WTC11 (cell line): ENCODE measurements at regions not wholly inside any gene's neighbourhood (a gene's known extent, or its start where the extent isn't known, plus 50 kb on each side); places are given as distances from the start of the nearest gene placed in this dataset.

Source experiments
- ATAC-seq: fragments of 200-7000 bp; cut with Tn5 transposase; 2 replicates; pipeline ENCODE4 v1.10.0; 2021; ENCODE audit warnings: mild to moderate bottlenecking, moderate library complexity
- CTCF ChIA-PET: fragments of 300-600 bp; sonication (Branson Sonifier 250); formaldehyde crosslinking; loops from one replicate; lab custom pipeline; 2021; ENCODE audit warnings: antibody characterized with exemption; lab: Charles Lee
- POLR2A ChIA-PET: fragments of 350-600 bp; sonication (Branson Sonifier 250); formaldehyde crosslinking; loops from one replicate; lab custom pipeline; 2021; ENCODE audit warnings: antibody characterized with exemption; lab: Charles Lee
- DNase-seq: peaks from one replicate; pipeline ENCODE4 v3.0.0; 2021; ENCODE audit warnings: low spot score
- H3K27ac Mint-ChIP-seq: 2 replicates; pipeline ENCODE4 v1.8.0; 2021; ENCODE audit warnings: mixed read lengths
- H3K27me3 Mint-ChIP-seq: 2 replicates; pipeline ENCODE4 v1.8.0; 2021; ENCODE audit warnings: low read depth, mild to moderate bottlenecking, moderate library complexity, mixed read lengths
- H3K36me3 Mint-ChIP-seq: 2 replicates; pipeline ENCODE4 v1.8.0; 2021; ENCODE audit warnings: mixed read lengths
- H3K4me1 Mint-ChIP-seq: 2 replicates; pipeline ENCODE4 v1.8.0; 2022; ENCODE audit warnings: mixed read lengths
- H3K4me3 Mint-ChIP-seq: 2 replicates; pipeline ENCODE4 v1.8.0; 2021; ENCODE audit warnings: mild to moderate bottlenecking, moderate library complexity, mixed read lengths
- H3K9me3 Mint-ChIP-seq: 2 replicates; pipeline ENCODE4 v1.8.0; 2021; ENCODE audit warnings: mixed read lengths
- CDX4 ChIP-seq: fragments of 250-450 bp; sonication (Bioruptor Pico); IDR thresholded peaks from 2 replicates; pipeline ENCODE4 v1.9.0; 2021; ENCODE audit warnings: moderate library complexity, mild to moderate bottlenecking, inconsistent platforms, borderline replicate concordance
- ETV6 ChIP-seq: sonication (generic); formaldehyde crosslinking; IDR thresholded peaks from 2 replicates; pipeline ENCODE4 v1.8.1; 2022; ENCODE audit warnings: mild to moderate bottlenecking, missing genetic modification reagents
- FOXK1 ChIP-seq: sonication (generic); formaldehyde crosslinking; IDR thresholded peaks from 2 replicates; pipeline ENCODE4 v1.8.0; 2022; ENCODE audit warnings: mild to moderate bottlenecking, moderate library complexity, missing genetic modification reagents
- FOXP1 ChIP-seq: sonication (generic); formaldehyde crosslinking; IDR thresholded peaks from 2 replicates; pipeline ENCODE4 v1.8.0; 2022; ENCODE audit warnings: missing genetic modification reagents, mild to moderate bottlenecking, moderate library complexity, borderline replicate concordance
- GRHL2 ChIP-seq: fragments of 250-450 bp; sonication (Bioruptor Pico); IDR thresholded peaks from 2 replicates; pipeline ENCODE4 v1.8.0; 2022; ENCODE audit warnings: mild to moderate bottlenecking, moderate library complexity; ENCODE audit not compliant: insufficient replicate concordance, severe bottlenecking
- HMGA2 ChIP-seq: fragments of 250-450 bp; sonication (Bioruptor Pico); IDR thresholded peaks from 2 replicates; pipeline ENCODE4 v1.4.0; 2021; ENCODE audit warnings: mild to moderate bottlenecking, moderate library complexity
- JAZF1 ChIP-seq: fragments of 250-450 bp; sonication (Bioruptor Pico); IDR thresholded peaks from 2 replicates; pipeline ENCODE4 v1.9.0; 2021; ENCODE audit warnings: moderate library complexity, mild to moderate bottlenecking, inconsistent platforms
- KAT7 ChIP-seq: sonication (generic); formaldehyde crosslinking; IDR thresholded peaks from 2 replicates; pipeline ENCODE4 v1.8.1; 2023; ENCODE audit warnings: missing genetic modification reagents, mild to moderate bottlenecking, borderline replicate concordance
- NFATC4 ChIP-seq: fragments of 250-450 bp; sonication (Bioruptor Pico); IDR thresholded peaks from 2 replicates; pipeline ENCODE4 v1.9.0; 2021; ENCODE audit warnings: mild to moderate bottlenecking
- NFE2L1 ChIP-seq: sonication (generic); formaldehyde crosslinking; IDR thresholded peaks from 2 replicates; pipeline ENCODE4 v1.8.1; 2023; ENCODE audit warnings: missing genetic modification reagents
- NFYB ChIP-seq: sonication (generic); formaldehyde crosslinking; conservative IDR thresholded peaks from 2 replicates; pipeline ENCODE4 v1.8.0; 2022; ENCODE audit warnings: low read depth, missing genetic modification reagents
- NR2C2 ChIP-seq: sonication (generic); formaldehyde crosslinking; IDR thresholded peaks from 2 replicates; pipeline ENCODE4 v1.8.0; 2022; ENCODE audit warnings: mild to moderate bottlenecking, missing genetic modification reagents
- PRRX2 ChIP-seq: fragments of 250-450 bp; sonication (Bioruptor Pico); IDR thresholded peaks from 2 replicates; pipeline ENCODE4 v1.8.0; 2021; ENCODE audit warnings: mild to moderate bottlenecking
- SMAD3 ChIP-seq: sonication (generic); formaldehyde crosslinking; IDR thresholded peaks from 2 replicates; pipeline ENCODE4 v1.8.0; 2022; ENCODE audit warnings: missing genetic modification reagents, mild to moderate bottlenecking, borderline replicate concordance
- TEAD1 ChIP-seq: sonication (generic); formaldehyde crosslinking; IDR thresholded peaks from 2 replicates; pipeline ENCODE4 v1.8.0; 2022; ENCODE audit warnings: mild to moderate bottlenecking, missing genetic modification reagents
- ZNF121 ChIP-seq: sonication (generic); formaldehyde crosslinking; IDR thresholded peaks from 2 replicates; pipeline ENCODE4 v1.8.0; 2023; ENCODE audit warnings: missing genetic modification reagents
- ZNF138 ChIP-seq: sonication (generic); formaldehyde crosslinking; conservative IDR thresholded peaks from 2 replicates; pipeline ENCODE4 v1.8.1; 2022; ENCODE audit warnings: mild to moderate bottlenecking, moderate library complexity, missing genetic modification reagents
- ZNF232 ChIP-seq: sonication (generic); formaldehyde crosslinking; IDR thresholded peaks from 2 replicates; pipeline ENCODE4 v1.8.0; 2022; ENCODE audit warnings: mild to moderate bottlenecking, missing genetic modification reagents
- ZNF263 ChIP-seq: sonication (generic); formaldehyde crosslinking; IDR thresholded peaks from 2 replicates; pipeline ENCODE4 v1.8.1; 2022; ENCODE audit warnings: low read depth, mild to moderate bottlenecking, moderate library complexity, missing genetic modification reagents
- ZNF396 ChIP-seq: fragments of 250-450 bp; sonication (Bioruptor Pico); IDR thresholded peaks from 2 replicates; pipeline ENCODE4 v1.8.0; 2021; ENCODE audit warnings: mild to moderate bottlenecking, moderate library complexity, borderline replicate concordance
- ZNF425 ChIP-seq: fragments of 250-450 bp; sonication (Bioruptor Pico); conservative IDR thresholded peaks from 2 replicates; pipeline ENCODE4 v1.9.0; 2021; ENCODE audit warnings: mild to moderate bottlenecking
- ZNF671 ChIP-seq: fragments of 250-450 bp; sonication (Bioruptor Pico); IDR thresholded peaks from 2 replicates; pipeline ENCODE4 v1.8.0; 2021; ENCODE audit warnings: mild to moderate bottlenecking
- TF ChIP-seq, protein P1 (sequence below): sonication (generic); formaldehyde crosslinking; IDR thresholded peaks from 2 replicates; pipeline ENCODE4 v1.8.0; 2022; ENCODE audit warnings: missing genetic modification reagents

DNA sequence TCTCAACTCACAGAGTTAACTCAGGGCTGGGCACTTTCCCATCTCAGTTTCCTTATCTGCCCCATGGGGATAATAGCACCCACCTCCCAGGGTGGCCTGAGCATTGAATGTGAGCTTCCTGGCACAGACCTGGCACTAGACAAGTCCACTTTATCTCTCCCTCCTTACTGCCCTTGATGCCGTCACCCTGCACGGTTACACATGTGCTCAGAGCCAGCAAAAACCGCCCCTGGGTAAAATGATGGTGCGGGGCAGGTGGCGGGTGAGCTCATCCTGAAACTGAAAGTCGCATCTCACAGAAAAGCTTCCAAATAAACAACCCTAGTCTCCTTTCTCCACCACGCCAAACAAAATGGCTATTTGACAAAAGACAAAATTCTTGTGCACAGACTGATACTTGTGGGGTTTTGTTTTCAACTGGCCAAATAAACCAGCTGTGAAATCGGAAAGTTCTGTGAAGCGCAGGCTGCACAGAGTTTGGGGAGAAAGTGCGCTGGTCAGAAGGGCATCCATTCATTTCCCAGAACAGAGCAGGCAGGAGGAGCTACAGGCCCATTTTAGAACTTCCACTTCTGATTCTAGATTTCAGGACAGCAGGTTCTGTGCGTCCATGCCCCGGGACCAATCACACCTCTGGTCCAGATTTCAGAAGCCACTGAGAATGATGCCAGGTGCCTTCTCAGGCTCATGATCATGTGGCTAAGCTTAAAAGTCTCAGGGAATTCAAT is 138.1 kb downstream of the SHANK2 start:
- ATAC-seq: no peak
- Mint-ChIP-seq H3K4me3 (no peak overlapping the region), H3K9me3 (no peaks in the 10 kb centered on the region), H3K36me3 (peaks cover 23% of the 10 kb centered on the region), H3K27me3 (no peaks in the 10 kb centered on the region), H3K27ac (peak overlapping the region; percentile 74), H3K4me1 (peaks cover 27% of the 10 kb centered on the region)
- POLR2A ChIA-PET: interaction anchor here (0.6 kb wide), 1 partner anchor 1776 kb away, joined by 3 read pairs; no protein-coding TSS in a partner anchor
- no peak for DNase-seq
- TF ChIP-seq SMAD3 (CRISPR knock-in tag) (no peak), ZNF232 (CRISPR knock-in tag) (no peak), ZNF263 (CRISPR knock-in tag) (no peak), ZNF425 (CRISPR knock-in tag) (no peak), JAZF1 (CRISPR knock-in tag) (no peak), ZNF396 (CRISPR knock-in tag) (no peak), HMGA2 (CRISPR knock-in tag) (no peak), NFE2L1 (no peak), PRRX2 (CRISPR knock-in tag) (no peak), CDX4 (no peak), ZNF138 (CRISPR knock-in tag) (no peak), NFYB (CRISPR knock-in tag) (no peak), TEAD1 (CRISPR knock-in tag) (no peak), ZNF121 (CRISPR knock-in tag) (no peak), NFATC4 (CRISPR knock-in tag) (no peak), ZNF671 (CRISPR knock-in tag) (no peak), FOXK1 (CRISPR knock-in tag) (no peak), ETV6 (CRISPR knock-in tag) (no peak), NR2C2 (CRISPR knock-in tag) (no peak)
- TF ChIP-seq, all 79 proteins: peak for 0
- CTCF ChIA-PET: interaction anchor here (1.5 kb wide), 1 partner anchor 27 kb away, joined by 8 read pairs; no protein-coding TSS in a partner anchor

GRCh38 chr11:71112990-71113389 is 139.4 kb downstream of the SHANK2 start:
- H3K4me1 Mint-ChIP-seq: peaks cover 27% of the 10 kb centered on the region
- H3K36me3 Mint-ChIP-seq: peaks cover 26% of the 10 kb centered on the region
- ChIA-PET POLR2A (no interaction called here), CTCF (interaction anchor here (1.0 kb wide), 1 partner anchor 8 kb away, joined by 4 read pairs; no protein-coding TSS in a partner anchor)
- H3K27me3 Mint-ChIP-seq: no peaks in the 10 kb centered on the region
- peak overlapping the region; percentile 94 for H3K27ac Mint-ChIP-seq
- DNase-seq (no peak), ATAC-seq (no peak)
- no peak for TF ChIP-seq GRHL2 (CRISPR knock-in tag)
- TF ChIP-seq FOXP1 (CRISPR knock-in tag): 0 out of 2 replicates have a peak, but pooled peaks have one; percentile 25
- TF ChIP-seq, protein P1, sequence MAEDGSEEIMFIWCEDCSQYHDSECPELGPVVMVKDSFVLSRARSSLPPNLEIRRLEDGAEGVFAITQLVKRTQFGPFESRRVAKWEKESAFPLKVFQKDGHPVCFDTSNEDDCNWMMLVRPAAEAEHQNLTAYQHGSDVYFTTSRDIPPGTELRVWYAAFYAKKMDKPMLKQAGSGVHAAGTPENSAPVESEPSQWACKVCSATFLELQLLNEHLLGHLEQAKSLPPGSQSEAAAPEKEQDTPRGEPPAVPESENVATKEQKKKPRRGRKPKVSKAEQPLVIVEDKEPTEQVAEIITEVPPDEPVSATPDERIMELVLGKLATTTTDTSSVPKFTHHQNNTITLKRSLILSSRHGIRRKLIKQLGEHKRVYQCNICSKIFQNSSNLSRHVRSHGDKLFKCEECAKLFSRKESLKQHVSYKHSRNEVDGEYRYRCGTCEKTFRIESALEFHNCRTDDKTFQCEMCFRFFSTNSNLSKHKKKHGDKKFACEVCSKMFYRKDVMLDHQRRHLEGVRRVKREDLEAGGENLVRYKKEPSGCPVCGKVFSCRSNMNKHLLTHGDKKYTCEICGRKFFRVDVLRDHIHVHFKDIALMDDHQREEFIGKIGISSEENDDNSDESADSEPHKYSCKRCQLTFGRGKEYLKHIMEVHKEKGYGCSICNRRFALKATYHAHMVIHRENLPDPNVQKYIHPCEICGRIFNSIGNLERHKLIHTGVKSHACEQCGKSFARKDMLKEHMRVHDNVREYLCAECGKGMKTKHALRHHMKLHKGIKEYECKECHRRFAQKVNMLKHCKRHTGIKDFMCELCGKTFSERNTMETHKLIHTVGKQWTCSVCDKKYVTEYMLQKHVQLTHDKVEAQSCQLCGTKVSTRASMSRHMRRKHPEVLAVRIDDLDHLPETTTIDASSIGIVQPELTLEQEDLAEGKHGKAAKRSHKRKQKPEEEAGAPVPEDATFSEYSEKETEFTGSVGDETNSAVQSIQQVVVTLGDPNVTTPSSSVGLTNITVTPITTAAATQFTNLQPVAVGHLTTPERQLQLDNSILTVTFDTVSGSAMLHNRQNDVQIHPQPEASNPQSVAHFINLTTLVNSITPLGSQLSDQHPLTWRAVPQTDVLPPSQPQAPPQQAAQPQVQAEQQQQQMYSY: no peak
- no peak for TF ChIP-seq KAT7 (CRISPR knock-in tag)
- TF ChIP-seq, all 79 proteins: peak for 1
- H3K4me3 Mint-ChIP-seq: no peak overlapping the region
- no peaks in the 10 kb centered on the region for H3K9me3 Mint-ChIP-seq
